Smooth muscle cell (in vitro differentiated cells): ENCODE measurements at regions not wholly inside any gene's neighbourhood (a gene's known extent, or its start where the extent isn't known, plus 50 kb on each side); places are given as distances from the start of the nearest gene placed in this dataset.

Experiments
- DNase-seq: peaks from one replicate; lab custom pipeline; 2025; ENCODE audit not compliant: unreplicated experiment; lab: John Stamatoyannopoulos, UW
- H2AFZ ChIP-seq: fragments of 200-600 bp; sonication (generic); 2 replicates; pipeline ENCODE4 v1.6.0; 2016; ENCODE audit warnings: antibody characterized with exemption, low read depth, mild to moderate bottlenecking
- H3F3A ChIP-seq: fragments of 200-600 bp; sonication (generic); 2 replicates; pipeline ENCODE4 v1.6.0; 2017; ENCODE audit warnings: antibody characterized with exemption, low read depth
- H3K27ac ChIP-seq: fragments of 200-600 bp; sonication (generic); 2 replicates; pipeline ENCODE4 v1.5.1; 2016; ENCODE audit warnings: low read depth, mild to moderate bottlenecking
- H3K27me3 ChIP-seq: fragments of 200-600 bp; sonication (generic); 2 replicates; pipeline ENCODE4 v1.6.1; 2016; ENCODE audit warnings: low read depth, mild to moderate bottlenecking
- H3K36me3 ChIP-seq: fragments of 200-600 bp; sonication (generic); 2 replicates; pipeline ENCODE4 v1.5.1; 2016; ENCODE audit warnings: low read depth
- H3K4me1 ChIP-seq: fragments of 200-600 bp; sonication (generic); 2 replicates; pipeline ENCODE4 v1.5.1; 2016; ENCODE audit warnings: low read depth
- H3K4me2 ChIP-seq: fragments of 200-600 bp; sonication (generic); 2 replicates; pipeline ENCODE4 v1.6.0; 2016; ENCODE audit warnings: mild to moderate bottlenecking
- H3K4me3 ChIP-seq: fragments of 200-600 bp; sonication (generic); 2 replicates; pipeline ENCODE4 v1.5.1; 2016; ENCODE audit warnings: mild to moderate bottlenecking
- H3K79me2 ChIP-seq: fragments of 200-600 bp; sonication (generic); 2 replicates; pipeline ENCODE4 v1.6.0; 2016; ENCODE audit warnings: low read depth, mild to moderate bottlenecking
- H3K9ac ChIP-seq: fragments of 200-600 bp; sonication (generic); 2 replicates; pipeline ENCODE4 v1.6.0; 2016; ENCODE audit warnings: low read depth
- H3K9me3 ChIP-seq: fragments of 200-600 bp; sonication (generic); replicated peaks from 2 replicates; pipeline ENCODE4 v1.5.1; 2016; ENCODE audit warnings: low read depth
- H4K20me1 ChIP-seq: fragments of 200-600 bp; sonication (generic); 2 replicates; pipeline ENCODE4 v1.6.0; 2016; ENCODE audit warnings: low read depth
- CTCF ChIP-seq: fragments of 200-600 bp; sonication (generic); IDR thresholded peaks from 2 replicates; pipeline ENCODE4 v1.5.1; 2017; ENCODE audit warnings: borderline replicate concordance, mild to moderate bottlenecking, antibody characterized with exemption; ENCODE audit not compliant: insufficient read depth, poor library complexity, severe bottlenecking
- WGBS: methylation state at CpG from one replicate; pipeline ENCODE4 v1.1.7; 2016; ENCODE audit warnings: low lambda C conversion rate; 5-methylcytosine and 5-hydroxymethylcytosine counted together

GRCh38 chr13:99806671-99807070 lies 164.9 kb downstream of the ZIC5 start:
- Histone ChIP-seq H4K20me1 (no peaks in the 10 kb centered on the region), H3K36me3 (no peaks in the 10 kb centered on the region), H3K9me3 (no peaks in the 10 kb centered on the region), H3F3A (no peaks in the 10 kb centered on the region), H3K4me1 (peaks cover 20% of the 10 kb centered on the region), H3K27ac (no peak overlapping the region), H3K79me2 (no peaks in the 10 kb centered on the region), H3K4me3 (no peak overlapping the region), H2AFZ (no peak overlapping the region), H3K9ac (no peak overlapping the region), H3K27me3 (peaks cover 6% of the 10 kb centered on the region), H3K4me2 (no peak overlapping the region)
- no peak for DNase-seq
- 80% methylated on average over 4 of the region's 4 CpGs for WGBS
- TF ChIP-seq CTCF: no peak

GRCh38 chr13:99805361-99805760 lies 166.2 kb downstream of the ZIC5 start:
- no peak overlapping the region for H3K4me3 ChIP-seq
- no peaks in the 10 kb centered on the region for H3K9me3 ChIP-seq
- H3K27me3 ChIP-seq: peaks cover 6% of the 10 kb centered on the region
- H3F3A ChIP-seq: no peaks in the 10 kb centered on the region
- no peak overlapping the region for H2AFZ ChIP-seq
- no peak for TF ChIP-seq CTCF
- no peaks in the 10 kb centered on the region for H3K36me3 ChIP-seq
- H4K20me1 ChIP-seq: no peaks in the 10 kb centered on the region
- H3K9ac ChIP-seq: no peak overlapping the region
- H3K79me2 ChIP-seq: no peaks in the 10 kb centered on the region
- no peak overlapping the region for H3K4me2 ChIP-seq
- no peak for DNase-seq
- WGBS: 13% methylated on average over 7 of the region's 7 CpGs
- H3K4me1 ChIP-seq: peaks cover 20% of the 10 kb centered on the region
- H3K27ac ChIP-seq: no peak overlapping the region

- H3K36me3 ChIP-seq: no peaks in the 10 kb centered on the region
- H3K4me2 ChIP-seq: no peak overlapping the region
- no peak for DNase-seq
- peaks cover 6% of the 10 kb centered on the region for H3K27me3 ChIP-seq
- H3K27ac ChIP-seq: no peak overlapping the region
- H2AFZ ChIP-seq: no peak overlapping the region
- H3K9me3 ChIP-seq: no peaks in the 10 kb centered on the region
- no peaks in the 10 kb centered on the region for H3F3A ChIP-seq
- no peak overlapping the region for H3K9ac ChIP-seq
- peaks cover 29% of the 10 kb centered on the region for H3K4me1 ChIP-seq
- TF ChIP-seq CTCF: no peak
- 89% methylated on average over 3 of the region's 3 CpGs for WGBS
- H3K4me3 ChIP-seq: no peak overlapping the region
- no peaks in the 10 kb centered on the region for H3K79me2 ChIP-seq
- no peaks in the 10 kb centered on the region for H4K20me1 ChIP-seq
Measured at GRCh38 chr13:99803141-99803540, 168.4 kb downstream of the ZIC5 start.

- no peak for DNase-seq
- Histone ChIP-seq H3K79me2 (no peaks in the 10 kb centered on the region), H3K4me2 (no peak overlapping the region), H4K20me1 (no peaks in the 10 kb centered on the region), H3K4me3 (no peak overlapping the region), H3K36me3 (no peaks in the 10 kb centered on the region), H3K9ac (no peak overlapping the region), H3K27ac (no peak overlapping the region), H3K9me3 (no peaks in the 10 kb centered on the region), H2AFZ (no peak overlapping the region), H3K4me1 (peaks cover 35% of the 10 kb centered on the region), H3K27me3 (peaks cover 6% of the 10 kb centered on the region), H3F3A (no peaks in the 10 kb centered on the region)
- no peak for TF ChIP-seq CTCF
Measured at GRCh38 chr13:99802416-99802815, 169.2 kb downstream of the ZIC5 start.
